Esophagus squamous epithelium (tissue), 4 donors: ENCODE measurements at regions not wholly inside any gene's neighbourhood (a gene's known extent, or its start where the extent isn't known, plus 50 kb on each side); places are given as distances from the start of the nearest gene placed in this dataset.

Experiments used
- CTCF ChIP-seq, 6 experiments: fragments of 450-650 bp in 4 of 6; fragments of 200-600 bp in 2 of 6; sonication (generic) in 2 of 6; IDR thresholded peaks; one replicate each; pipeline ENCODE4 v1.5.1; 2016 to 2019; ENCODE audit warnings: antibody characterized with exemption in 6 of 6, mild to moderate bottlenecking in 4 of 6, moderate library complexity in 4 of 6
- POLR2A ChIP-seq, 4 donors: fragments of 450-650 bp; IDR thresholded peaks; one replicate each; pipeline ENCODE4 v1.6.1; 2017; ENCODE audit warnings: antibody characterized with exemption in 4 of 4, mild to moderate bottlenecking in 4 of 4, moderate library complexity in 3 of 4

GRCh38 chr18:44516450-44516849, 164.2 kb upstream of the SETBP1 start:
- TF ChIP-seq CTCF (IDR thresholded peaks at IDR 0.05) (no peak), POLR2A (IDR thresholded peaks at IDR 0.05) (no peak)
